Eye (tissue), 1 donor: ENCODE measurements at regions not wholly inside any gene's neighbourhood (a gene's known extent, or its start where the extent isn't known, plus 50 kb on each side); places are given as distances from the start of the nearest gene placed in this dataset.

ENCODE experiments used
- DNase-seq: peaks from one replicate; pipeline ENCODE4 v3.0.0-alpha.2; 2015

- no peak for DNase-seq
Observed at GRCh38 chr15:25557926-25558325, 119.1 kb upstream of the UBE3A start.

GRCh38 chr15:25556136-25556535 lies 117.3 kb upstream of the UBE3A start:
- DNase-seq: no peak

GRCh38 chr15:25554640-25555039 lies 115.8 kb upstream of the UBE3A start:
- DNase-seq: no peak

GRCh38 chr15:25548600-25548999 lies 109.8 kb upstream of the UBE3A start:
- no peak for DNase-seq

- no peak for DNase-seq
Observed at GRCh38 chr15:25545889-25546288, 107.1 kb upstream of the UBE3A start.

- no peak for DNase-seq
Observed at GRCh38 chr15:25545017-25545416, 106.2 kb upstream of the UBE3A start.

GRCh38 chr15:25544076-25544475 lies 105.3 kb upstream of the UBE3A start:
- no peak for DNase-seq

GRCh38 chr15:25543196-25543595 lies 104.4 kb upstream of the UBE3A start:
- peak; percentile 78 for DNase-seq

- no peak for DNase-seq
Observed at GRCh38 chr15:25541228-25541627, 102.4 kb upstream of the UBE3A start.

GRCh38 chr15:25536801-25537611 lies 98.2 kb upstream of the UBE3A start:
- DNase-seq: no peak

- no peak for DNase-seq
Observed at GRCh38 chr15:25535866-25536265, 97.0 kb upstream of the UBE3A start.

- no peak for DNase-seq
Observed at GRCh38 chr15:25534293-25534692, 95.5 kb upstream of the UBE3A start.

- DNase-seq: peak; percentile 5
Observed at GRCh38 chr15:25532269-25533140, 93.7 kb upstream of the UBE3A start.

- no peak for DNase-seq
Observed at GRCh38 chr15:25529774-25530173, 91.0 kb upstream of the UBE3A start.

GRCh38 chr15:25527118-25527517 lies 88.3 kb upstream of the UBE3A start:
- DNase-seq: no peak

GRCh38 chr15:25525741-25526140 lies 86.9 kb upstream of the UBE3A start:
- no peak for DNase-seq

GRCh38 chr15:25515633-25516032 lies 76.8 kb upstream of the UBE3A start:
- DNase-seq: no peak

GRCh38 chr15:25514522-25514921 lies 75.7 kb upstream of the UBE3A start:
- no peak for DNase-seq

- DNase-seq: no peak
Observed at GRCh38 chr15:25512957-25513356, 74.1 kb upstream of the UBE3A start.

GRCh38 chr15:25510146-25510545 lies 71.3 kb upstream of the UBE3A start:
- DNase-seq: no peak

GRCh38 chr15:25509703-25510102 lies 70.9 kb upstream of the UBE3A start:
- DNase-seq: no peak

GRCh38 chr15:25508369-25509002 lies 69.7 kb upstream of the UBE3A start:
- peak; percentile 64 for DNase-seq

GRCh38 chr15:25504307-25504706 lies 65.5 kb upstream of the UBE3A start:
- DNase-seq: no peak
